GM15510 (cell line): ENCODE measurements at regions not wholly inside any gene's neighbourhood (a gene's known extent, or its start where the extent isn't known, plus 50 kb on each side); places are given as distances from the start of the nearest gene placed in this dataset.

ENCODE experiments used
- POLR2A ChIP-seq: IDR thresholded peaks from 3 replicates; pipeline ENCODE4 v1.6.1; 2011; ENCODE audit warnings: borderline replicate concordance; ENCODE audit not compliant: insufficient read length; ENCODE audit errors: extremely low read depth

DNA sequence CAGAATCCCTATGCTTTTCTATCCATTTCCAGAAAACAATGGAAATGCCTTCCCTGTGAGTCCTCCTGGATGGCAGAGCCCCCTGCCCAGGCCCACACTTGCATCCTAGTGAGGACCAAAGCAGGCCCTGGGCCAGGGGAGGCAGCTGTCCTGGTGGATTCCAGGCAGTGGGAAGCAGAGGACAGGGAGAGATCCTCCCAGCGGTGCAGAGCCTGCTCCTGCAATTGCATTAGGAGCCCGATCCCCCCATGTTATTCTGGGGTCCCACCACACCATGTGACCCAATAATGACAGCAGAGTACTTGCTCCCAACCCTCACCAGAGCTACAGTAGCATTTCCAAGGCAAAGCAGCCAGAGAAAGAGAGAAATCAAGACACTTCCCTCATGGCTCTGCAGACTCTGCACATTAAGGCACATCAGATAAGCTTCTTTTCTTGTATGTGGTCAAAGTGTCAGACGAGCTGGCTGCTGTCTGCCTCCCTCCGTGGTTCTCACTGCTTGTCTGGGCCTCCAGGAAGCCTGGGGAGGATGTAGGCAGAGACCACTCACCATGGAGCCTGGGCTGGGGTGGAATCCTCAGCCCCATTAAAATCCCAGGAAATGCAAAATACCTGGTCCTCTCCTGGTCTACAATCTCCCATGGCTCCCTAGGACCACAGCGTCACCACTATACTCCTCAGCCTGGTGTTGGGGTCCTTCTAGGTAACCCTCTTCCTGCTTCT is 54.9 kb upstream of the RUNX3 start:
- TF ChIP-seq POLR2A = no peak

- no peak for TF ChIP-seq POLR2A
These were observed 54.2 kb upstream of the RUNX3 start for GRCh38 chr1:24984300-24984699.

- TF ChIP-seq POLR2A = no peak
These were observed 53.1 kb upstream of the RUNX3 start for GRCh38 chr1:24983006-24983680.

GRCh38 chr1:24981631-24982005 is 51.5 kb upstream of the RUNX3 start:
- no peak for TF ChIP-seq POLR2A

DNA sequence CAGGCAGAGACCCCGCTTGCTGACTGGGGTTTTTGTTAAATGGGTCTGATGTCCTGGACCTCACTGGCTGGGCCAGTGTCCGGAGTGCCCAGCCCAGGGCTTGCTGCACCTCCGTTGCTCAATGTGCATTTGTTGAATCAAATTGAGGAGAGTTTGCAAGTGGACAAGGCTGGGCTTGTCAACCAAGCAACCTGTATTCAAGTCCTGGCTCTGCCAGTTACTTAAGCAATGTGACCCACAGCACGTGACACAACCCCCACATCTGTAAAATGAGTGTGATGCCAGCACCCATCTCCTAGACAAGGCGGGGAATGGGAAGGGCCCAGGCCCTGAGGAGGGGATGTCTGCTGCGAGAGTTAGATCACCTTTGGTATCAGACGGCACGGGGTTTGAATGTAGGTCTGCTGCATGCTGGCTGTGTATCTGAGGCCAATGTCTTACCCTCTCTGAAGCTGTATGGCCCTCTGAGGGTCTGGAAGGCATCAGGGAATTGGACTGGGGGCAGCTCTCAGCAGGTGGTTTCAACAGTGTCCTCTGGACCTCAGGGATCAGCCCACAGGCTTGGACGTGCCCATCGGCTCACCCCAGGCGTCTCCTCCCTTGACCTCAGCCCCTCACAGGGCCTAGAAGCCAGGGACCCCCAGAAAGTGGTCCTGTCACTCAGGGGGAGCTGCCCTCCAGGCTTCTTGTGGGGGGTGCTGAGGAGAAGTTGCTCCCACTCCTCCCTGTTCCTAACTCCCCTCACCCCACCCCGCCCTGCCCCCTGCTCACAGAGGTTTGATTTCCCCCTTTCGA is 51.0 kb upstream of the RUNX3 start:
- TF ChIP-seq POLR2A = no peak
